ENCODE measurements at regions not wholly inside any gene's neighbourhood (a gene's known extent, or its start where the extent isn't known, plus 50 kb on each side); places are given as distances from the start of the nearest gene placed in this dataset.

- H3K36me3 ChIP-seq, result no peaks in the 10 kb centered on the region
- no peaks in the 10 kb centered on the region for H3K27me3 ChIP-seq
- no peak overlapping the region for H3K27ac ChIP-seq
- no peak overlapping the region for H3K4me3 ChIP-seq
- no peaks in the 10 kb centered on the region for H3K4me1 ChIP-seq
- no peak for DNase-seq
- no peaks in the 10 kb centered on the region for H3K9me3 ChIP-seq
- TF ChIP-seq POLR2A (IDR thresholded peaks at IDR 0.05), result no peak
- TF ChIP-seq CTCF (IDR thresholded peaks at IDR 0.05), result no peak
These were observed 479.4 kb downstream of the OMA1 start for GRCh38 chr1:58067082-58067481.

GRCh38 chr1:58065520-58065919 is 481.0 kb downstream of the OMA1 start:
- Histone ChIP-seq H3K4me3 (no peak overlapping the region), H3K9me3 (no peaks in the 10 kb centered on the region), H3K27me3 (no peaks in the 10 kb centered on the region), H3K27ac (no peak overlapping the region), H3K36me3 (no peaks in the 10 kb centered on the region), H3K4me1 (no peaks in the 10 kb centered on the region)
- no peak for DNase-seq
- TF ChIP-seq CTCF (IDR thresholded peaks at IDR 0.05), result no peak
- TF ChIP-seq POLR2A (IDR thresholded peaks at IDR 0.05), result no peak

- TF ChIP-seq CTCF (IDR thresholded peaks at IDR 0.05) (no peak), POLR2A (IDR thresholded peaks at IDR 0.05) (no peak)
- Histone ChIP-seq H3K27ac (no peak overlapping the region), H3K4me3 (no peak overlapping the region), H3K4me1 (no peaks in the 10 kb centered on the region), H3K9me3 (no peaks in the 10 kb centered on the region), H3K36me3 (no peaks in the 10 kb centered on the region), H3K27me3 (no peaks in the 10 kb centered on the region)
- DNase-seq, result no peak
These were observed 482.4 kb downstream of the OMA1 start for GRCh38 chr1:58064166-58064565.

GRCh38 chr1:58063095-58063494 is 483.4 kb downstream of the OMA1 start:
- Histone ChIP-seq H3K4me1 (no peaks in the 10 kb centered on the region), H3K9me3 (no peaks in the 10 kb centered on the region), H3K36me3 (no peaks in the 10 kb centered on the region), H3K4me3 (no peak overlapping the region), H3K27ac (no peak overlapping the region), H3K27me3 (no peaks in the 10 kb centered on the region)
- TF ChIP-seq POLR2A (IDR thresholded peaks at IDR 0.05) (no peak), CTCF (IDR thresholded peaks at IDR 0.05) (no peak)
- DNase-seq, result no peak

GRCh38 chr1:58062635-58063034 is 483.9 kb downstream of the OMA1 start:
- TF ChIP-seq POLR2A (IDR thresholded peaks at IDR 0.05), result no peak
- no peak for TF ChIP-seq CTCF (IDR thresholded peaks at IDR 0.05)
- Histone ChIP-seq H3K27me3 (no peaks in the 10 kb centered on the region), H3K4me3 (no peak overlapping the region), H3K27ac (no peak overlapping the region), H3K36me3 (no peaks in the 10 kb centered on the region), H3K9me3 (no peaks in the 10 kb centered on the region), H3K4me1 (no peaks in the 10 kb centered on the region)
- no peak for DNase-seq

GRCh38 chr1:58060559-58061170 is 485.9 kb downstream of the OMA1 start:
- no peak for TF ChIP-seq POLR2A (IDR thresholded peaks at IDR 0.05)
- no peak for TF ChIP-seq CTCF (IDR thresholded peaks at IDR 0.05)
- Histone ChIP-seq H3K27ac (no peak overlapping the region), H3K9me3 (no peaks in the 10 kb centered on the region), H3K4me1 (no peaks in the 10 kb centered on the region), H3K4me3 (no peak overlapping the region), H3K36me3 (no peaks in the 10 kb centered on the region), H3K27me3 (no peaks in the 10 kb centered on the region)
- no peak for DNase-seq

Data from Peyer's patch (tissue), 4 donors.